ENCODE measurements at regions not wholly inside any gene's neighbourhood (a gene's known extent, or its start where the extent isn't known, plus 50 kb on each side); places are given as distances from the start of the nearest gene placed in this dataset.
"Not testable (repeated sequence)": the region's sequence is repeated elsewhere in the genome, so short reads cannot be mapped to it uniquely, and the experiment has no call there.

DNA sequence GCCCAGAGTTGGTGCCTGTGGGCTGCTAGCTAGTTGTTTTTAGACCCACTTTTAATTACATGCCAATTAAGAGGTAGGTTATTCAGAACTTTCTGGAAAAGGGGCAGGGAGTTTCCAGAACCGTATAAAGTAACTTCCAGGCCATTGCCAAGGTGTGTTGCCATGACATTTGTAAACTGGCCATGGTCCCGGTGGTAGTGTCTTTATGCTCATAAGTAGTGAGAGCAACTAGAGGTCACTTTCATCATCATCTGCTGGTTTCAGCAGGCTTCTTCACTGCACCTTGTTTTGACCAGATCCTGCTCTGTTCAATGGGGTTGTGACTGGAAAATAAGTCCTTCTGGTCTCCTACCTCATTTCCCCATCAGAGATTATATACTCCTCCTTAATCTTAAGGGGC, 207.0 kb downstream of the FAM72C start:
- DNase-seq = not testable (repeated sequence)

DNA sequence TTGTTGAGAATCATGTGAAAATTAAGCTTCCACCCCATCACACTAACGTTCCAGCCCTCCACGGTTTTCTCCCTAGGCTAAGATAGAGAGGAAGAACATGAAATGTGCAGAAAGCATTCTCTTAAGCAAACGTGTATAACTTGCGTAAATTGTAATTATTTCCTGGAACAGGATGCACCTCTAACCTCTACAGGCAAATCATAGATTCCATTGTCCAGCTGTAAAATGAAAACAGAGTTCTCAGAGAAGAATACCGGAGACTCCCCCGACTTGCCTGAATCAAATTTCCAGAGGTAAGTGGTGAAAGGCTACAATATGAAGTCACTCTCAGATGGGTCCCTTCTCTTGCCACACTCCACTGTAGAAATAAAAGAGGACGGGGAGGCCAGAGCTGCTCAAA, 211.4 kb downstream of the FAM72C start:
- DNase-seq = not testable (repeated sequence)

DNA sequence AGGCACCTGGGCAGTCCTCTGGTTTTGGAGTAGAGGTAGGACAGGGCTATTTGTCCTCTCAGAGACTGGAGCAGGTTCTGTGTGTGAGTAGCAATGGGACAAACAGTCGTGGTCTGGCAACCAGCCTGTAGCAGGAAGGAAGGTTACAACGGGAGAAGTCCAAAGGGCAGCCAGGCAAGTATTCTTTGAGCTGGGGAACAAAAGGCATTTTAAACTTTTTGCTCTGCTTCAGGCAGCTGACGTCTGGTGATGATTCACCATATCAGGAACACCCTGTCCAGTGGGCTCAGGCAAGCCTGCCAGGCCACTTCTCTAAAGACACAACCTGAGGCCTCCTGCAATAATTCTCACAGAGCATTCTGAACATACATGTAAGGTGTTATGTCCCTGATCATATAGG, 215.8 kb downstream of the FAM72C start:
- not testable (repeated sequence) for DNase-seq

DNA sequence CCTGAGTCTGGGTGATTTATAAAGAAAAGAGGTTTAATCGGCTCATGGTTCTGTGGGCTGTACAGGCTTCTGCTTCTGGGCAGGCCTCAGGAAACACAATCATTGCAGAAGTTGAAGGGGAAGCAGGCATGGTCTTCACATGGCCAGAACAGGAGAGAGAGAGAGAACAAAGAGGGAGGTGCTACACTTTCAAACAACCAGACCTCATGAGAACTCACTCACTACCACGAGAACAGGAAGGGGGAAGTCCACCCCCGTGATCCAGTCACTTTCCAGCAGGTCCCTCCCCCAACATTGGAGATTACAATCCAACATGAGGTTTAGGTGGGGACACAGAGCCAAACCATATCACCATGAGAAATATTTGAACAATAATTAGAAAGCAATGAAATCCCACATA, 222.9 kb downstream of the FAM72C start:
- DNase-seq = no peak

GRCh38 chr1:143736562-143736961, 235.2 kb downstream of the FAM72C start:
- DNase-seq = no peak

GRCh38 chr1:143735764-143736461, 235.9 kb downstream of the FAM72C start:
- DNase-seq = no peak

DNA sequence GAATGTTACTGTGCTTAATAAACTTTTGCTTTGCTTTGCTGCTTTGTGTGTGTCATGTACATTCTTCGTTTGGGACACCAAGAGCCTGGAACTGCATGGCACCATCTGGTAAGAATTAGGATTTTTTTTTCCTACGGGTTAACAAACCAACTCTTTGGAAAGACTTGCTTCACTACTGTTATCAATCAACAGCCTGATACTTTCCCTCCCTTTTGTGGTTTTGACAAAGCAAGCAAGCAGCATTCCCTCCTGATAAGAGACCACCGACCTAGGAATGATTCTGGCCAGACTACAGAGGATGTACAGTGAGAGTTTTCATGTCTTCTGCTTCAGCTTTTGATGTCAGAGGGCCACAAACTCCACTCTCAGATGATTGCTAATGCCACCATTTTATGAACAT, 237.5 kb downstream of the FAM72C start:
- not testable (repeated sequence) for DNase-seq

- not testable (repeated sequence) for DNase-seq
Measured at GRCh38 chr1:143730890-143731289, 240.9 kb downstream of the FAM72C start.

DNA sequence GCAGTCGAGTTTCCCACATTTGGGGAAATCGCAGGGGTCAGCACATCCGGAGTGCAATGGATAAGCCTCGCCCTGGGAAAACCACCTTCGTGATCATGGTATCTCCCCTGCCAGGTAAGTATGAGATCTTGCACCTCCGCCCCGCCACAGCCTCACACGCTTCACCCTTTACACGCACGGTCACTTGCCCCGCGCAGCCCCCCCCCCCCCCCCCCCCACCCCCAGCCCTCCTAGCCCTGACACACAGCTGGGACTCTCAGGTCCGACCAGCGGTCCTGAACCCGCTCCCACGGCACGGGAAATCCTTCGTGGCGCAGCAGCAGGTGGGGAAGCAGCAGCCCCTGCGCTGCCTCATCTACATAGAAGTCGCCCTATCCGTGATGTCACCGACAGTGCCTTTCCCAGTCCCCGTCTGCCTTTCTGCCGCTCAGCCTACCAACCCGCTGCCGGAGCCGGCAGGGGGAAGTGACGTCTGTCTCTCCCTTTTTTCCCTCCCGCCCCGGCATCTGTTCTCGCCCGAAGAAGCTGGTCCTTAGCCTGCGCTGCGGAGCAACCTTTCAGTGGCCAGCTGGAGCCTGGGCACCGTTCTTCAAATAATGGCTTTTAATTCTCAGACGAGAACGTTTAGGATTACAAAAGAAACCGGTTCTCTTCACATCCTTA, 242.2 kb downstream of the FAM72C start:
- DNase-seq = peak; percentile 25

DNA sequence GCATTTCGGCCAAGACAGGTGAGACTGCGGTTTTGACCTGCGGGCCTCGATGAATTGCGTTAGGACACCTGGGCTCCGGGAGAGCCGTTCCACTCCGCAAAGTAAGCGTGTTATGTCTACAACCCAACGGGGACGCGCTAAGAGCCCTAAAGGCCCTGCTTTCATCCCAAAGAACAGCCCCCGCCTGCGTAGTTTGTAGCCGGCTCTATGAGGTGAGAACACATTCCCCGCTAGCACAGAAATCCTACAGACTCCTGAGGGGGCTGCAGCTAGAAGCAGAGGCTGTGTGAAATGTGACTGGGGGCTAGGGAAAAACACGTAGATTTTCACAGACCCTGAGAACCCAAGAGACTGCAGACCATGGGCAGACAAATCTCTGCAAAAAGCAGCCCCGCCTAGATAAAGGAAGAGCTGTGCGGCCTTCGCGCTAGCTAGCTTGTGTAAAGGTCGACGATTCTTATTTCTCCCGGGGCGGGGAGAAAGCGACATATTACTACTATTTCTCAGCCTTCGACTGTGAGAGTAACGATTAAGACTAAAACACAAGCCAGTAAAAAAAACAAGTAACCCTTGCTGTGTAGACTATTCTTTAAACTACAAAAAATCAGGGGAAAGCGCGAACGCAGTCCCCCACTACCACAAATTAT, 242.9 kb downstream of the FAM72C start:
- not testable (repeated sequence) for DNase-seq

- no peak for DNase-seq
Measured at GRCh38 chr1:143727263-143727662, 244.5 kb downstream of the FAM72C start.

- DNase-seq = no peak
Measured at GRCh38 chr1:143721024-143721373, 250.8 kb downstream of the FAM72C start.

- no peak for DNase-seq
Measured at GRCh38 chr1:143720087-143721023, 251.4 kb downstream of the FAM72C start.

DNA sequence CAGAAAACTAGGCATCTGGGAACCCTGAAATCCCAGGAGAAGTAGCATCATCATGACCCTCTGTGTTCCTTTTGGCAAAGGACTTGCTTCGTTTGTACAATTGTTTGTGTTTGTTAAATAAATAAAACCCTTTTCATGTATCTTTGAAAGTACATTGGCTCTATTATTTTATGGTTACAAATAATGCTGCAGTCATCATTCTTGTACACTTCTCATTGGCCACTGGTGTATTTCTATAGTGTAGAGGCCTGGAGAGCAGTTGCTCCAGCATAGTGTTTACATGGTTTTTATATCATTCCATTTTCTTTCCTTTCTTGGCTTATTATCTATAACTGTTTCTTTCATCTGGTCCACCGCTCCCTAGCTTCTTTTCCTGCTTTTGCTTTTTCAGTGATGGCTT, 253.3 kb downstream of the FAM72C start:
- DNase-seq = no peak

GRCh38 chr1:143718021-143718420, 253.8 kb downstream of the FAM72C start:
- DNase-seq = no peak

DNA sequence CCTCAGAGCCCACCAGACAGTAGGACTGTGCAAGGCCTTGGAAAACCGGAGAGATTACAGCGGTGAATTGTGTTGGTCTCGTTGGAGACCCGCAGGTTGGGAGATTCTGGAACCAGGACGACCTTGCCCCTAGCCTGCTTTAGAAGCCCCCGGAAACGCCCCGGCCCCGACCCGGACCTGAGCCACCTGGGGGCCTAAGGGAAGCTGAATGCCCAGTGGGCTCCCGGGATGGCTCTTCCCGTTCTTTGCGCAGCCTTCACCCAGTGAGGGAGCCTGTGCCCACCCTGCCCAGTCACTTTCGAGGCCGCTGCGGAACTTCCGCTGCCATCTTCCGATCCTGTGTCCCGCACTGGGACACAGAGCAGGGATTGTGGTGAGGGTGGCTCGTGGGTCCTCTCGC, 254.4 kb downstream of the FAM72C start:
- no peak for DNase-seq

GRCh38 chr1:143714913-143715312, 256.9 kb downstream of the FAM72C start:
- not testable (repeated sequence) for DNase-seq

GRCh38 chr1:143709606-143710259, 262.1 kb downstream of the FAM72C start:
- not testable (repeated sequence) for DNase-seq

DNA sequence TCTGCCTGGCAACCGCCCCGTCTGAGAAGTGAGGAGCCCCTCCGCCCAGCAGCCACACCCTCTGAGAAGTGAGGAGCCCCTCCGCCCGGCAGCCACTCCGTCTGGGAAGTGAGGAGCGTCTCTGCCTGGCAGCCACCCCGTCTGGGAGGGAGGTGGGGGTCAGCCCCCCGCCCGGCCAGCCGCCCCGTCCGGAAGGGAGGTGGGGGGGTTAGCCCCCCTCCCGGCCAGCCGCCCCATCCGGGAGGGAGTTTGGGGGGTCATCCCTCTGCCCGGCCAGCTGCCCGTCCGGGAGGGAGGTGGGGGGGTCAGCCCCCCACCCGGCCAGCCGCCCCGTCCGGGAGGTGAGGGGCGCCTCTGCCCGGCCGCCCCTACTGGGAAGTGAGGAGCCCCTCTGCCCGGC, 269.0 kb downstream of the FAM72C start:
- not testable (repeated sequence) for DNase-seq

GRCh38 chr1:143699731-143700130, 272.1 kb downstream of the FAM72C start:
- no peak for DNase-seq

DNA sequence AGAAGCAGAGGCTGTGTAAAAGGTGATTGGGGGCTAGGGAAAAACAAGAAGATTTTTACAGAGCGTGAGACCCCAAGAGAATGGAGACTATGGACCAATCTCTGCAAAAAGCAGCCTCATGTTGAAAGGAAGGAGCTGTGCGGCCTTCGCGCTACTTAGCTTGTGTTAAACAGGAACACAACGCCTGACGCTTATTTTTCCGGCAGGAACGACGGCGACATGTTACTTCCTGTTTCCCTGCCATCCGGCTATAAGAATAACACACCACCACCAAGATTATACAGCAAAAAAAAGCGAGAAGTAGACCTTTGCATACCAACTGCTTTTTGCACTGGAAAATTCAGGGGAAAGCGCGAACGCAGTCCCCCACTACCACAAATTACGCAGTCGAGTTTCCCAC, 272.7 kb downstream of the FAM72C start:
- no peak for DNase-seq

DNA sequence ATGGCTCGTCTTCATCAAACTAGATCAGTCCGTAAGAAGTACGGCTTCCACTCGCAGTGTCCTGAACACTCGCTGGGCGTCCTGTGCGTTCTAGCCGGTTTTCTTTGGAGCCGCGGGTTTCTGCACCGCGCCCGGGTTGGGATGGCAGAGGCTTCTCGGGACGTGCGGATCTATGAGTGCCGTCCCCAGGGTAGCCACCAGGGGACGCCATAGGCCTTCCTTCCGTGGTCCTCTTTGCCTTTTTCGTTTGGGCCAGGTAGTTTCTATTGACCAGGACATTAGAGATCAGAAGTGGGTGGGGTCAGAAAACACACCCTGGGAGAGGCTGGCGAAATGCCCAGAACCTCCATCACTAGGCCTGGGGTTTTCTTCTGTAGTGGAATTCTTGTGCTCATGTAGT, 273.8 kb downstream of the FAM72C start:
- no peak for DNase-seq

DNA sequence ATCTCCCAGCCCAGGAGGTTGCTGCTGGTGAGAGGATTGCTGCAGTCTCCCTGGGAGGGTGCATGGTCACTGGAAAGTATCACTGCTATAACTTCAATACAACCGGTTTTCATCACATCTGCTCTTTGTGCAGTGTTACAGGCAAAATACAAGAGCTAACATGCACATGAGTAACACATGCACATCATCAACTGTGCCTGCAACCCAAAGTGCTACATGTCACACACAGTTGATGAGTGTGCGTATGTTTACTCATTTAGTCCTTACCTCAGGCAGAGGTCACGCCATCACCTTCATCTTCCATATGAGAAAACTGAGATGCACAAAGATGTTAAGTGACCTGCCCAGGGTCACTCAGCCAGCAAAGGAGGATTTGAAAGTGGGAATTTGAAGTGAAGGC, 277.7 kb downstream of the FAM72C start:
- DNase-seq = no peak

Measured in stimulated activated CD4-positive, alpha-beta T cell treated with anti-CD3 and anti-CD28 coated beads, Interleukin-12 subunit alpha, Interleukin-12 subunit beta, amount 100 ng/mL, for 4 hours (primary cell).